ENCODE measurements at regions not wholly inside any gene's neighbourhood (a gene's known extent, or its start where the extent isn't known, plus 50 kb on each side); places are given as distances from the start of the nearest gene placed in this dataset.

- Histone ChIP-seq H3K9ac (ENCODE audit: low read depth, low read length) (no peak overlapping the region), H2BK120ac (ENCODE audit: low read depth, low read length) (no peak overlapping the region), H3K4ac (ENCODE audit: low read depth, low read length) (no peak overlapping the region), H3K27me3 (ENCODE audit: control insufficient read depth, insufficient read depth, low read length) (no peaks in the 10 kb centered on the region), H3K27ac (ENCODE audit: insufficient read depth, low read length) (no peak overlapping the region), H2AK5ac (ENCODE audit: low read depth, low read length) (no peak overlapping the region), H4K8ac (ENCODE audit: low read depth in 2 of 2, low read length in 2 of 2) (no peak overlapping the region), H2AK9ac (replicated peaks; ENCODE audit: low read depth, low read length, poor library complexity) (no peak overlapping the region), H3K4me3 (ENCODE audit: insufficient read depth, low read depth, low read length) (no peak overlapping the region), H4K91ac (ENCODE audit: insufficient read depth, low read depth, low read length) (no peak overlapping the region), H3K36me3 (ENCODE audit: control insufficient read depth, insufficient read depth, low read length) (no peaks in the 10 kb centered on the region), H2AFZ (replicated peaks; ENCODE audit: low read length, poor library complexity) (no peak overlapping the region), H3K79me1 (ENCODE audit: low read depth in 1 of 2, low read length in 2 of 2) (no peaks in the 10 kb centered on the region), H3K18ac (ENCODE audit: low read depth, low read length) (no peak overlapping the region), H2BK5ac (ENCODE audit: low read depth, low read length, poor library complexity, severe bottlenecking) (no peak overlapping the region), H3K9me3 (ENCODE audit: control insufficient read depth, insufficient read depth, low read length) (peaks cover 2% of the 10 kb centered on the region; the same call in 1 of the 2 replicates), H4K20me1 (ENCODE audit: insufficient read depth, low read length) (no peaks in the 10 kb centered on the region), H3K14ac (replicated peaks; ENCODE audit: low read depth, low read length) (no peak overlapping the region), H3K4me1 (ENCODE audit: control insufficient read depth, insufficient read depth, low read length) (no peaks in the 10 kb centered on the region), H3K4me2 (ENCODE audit: low read depth, low read length) (no peak overlapping the region), H2BK15ac (ENCODE audit: low read depth, low read length) (no peak overlapping the region), H2BK20ac (ENCODE audit: low read depth, low read length) (no peak overlapping the region), H4K5ac (ENCODE audit: low read depth, low read length) (no peak overlapping the region), H3K23ac (ENCODE audit: low read depth, low read length) (no peak overlapping the region), H3K56ac (ENCODE audit: extremely low read depth, insufficient read depth, low read length) (no peak overlapping the region), H3K9me1 (ENCODE audit: insufficient read depth, low read length) (no peaks in the 10 kb centered on the region)
- intact Hi-C loops (cut with micrococcal nuclease) (no loop called here), in situ Hi-C loops (cut with MboI; ENCODE audit: low sequenced_read_pairs) (no loop called here), dilution Hi-C loops (cut with HindIII; ENCODE audit: low sequenced_read_pairs, unreplicated experiment) (no loop called here)
- no TSS peak for BruUV-seq (replicated peaks)
- DNase-seq: no peak
- ATAC-seq (ENCODE audit: low read depth): no peak
- ChIA-PET CTCF (no interaction called here), POLR2A (ENCODE audit: unreplicated experiment) (no interaction called here)
- no peak for TF ChIP-seq BHLHE40 (IDR thresholded peaks at IDR 0.05; ENCODE audit: low read depth, low read length)
- no CpG with 5 or more reads among the region's 2 CpGs for WGBS, 2 experiments (ENCODE audit: extremely low coverage in 2 of 2, insufficient read length in 1 of 2)
Measured at GRCh38 chr9:75418518-75418917, 330.2 kb downstream of the OSTF1 start.
